ENCODE measurements at regions not wholly inside any gene's neighbourhood (a gene's known extent, or its start where the extent isn't known, plus 50 kb on each side); places are given as distances from the start of the nearest gene placed in this dataset.

GRCh38 chrX:76921176-76921575 lies 493.7 kb downstream of the MAGEE1 start:
- peaks cover 5% of the 10 kb centered on the region for H3K36me3 Mint-ChIP-seq
- DNase-seq (ENCODE audit: low spot score) (no peak), ATAC-seq (no peak)
- POLR2A ChIA-PET, result no interaction called here
- CTCF ChIA-PET, result no interaction called here
- H3K4me1 Mint-ChIP-seq, result peaks cover 10% of the 10 kb centered on the region
- H3K9me3 Mint-ChIP-seq, result peaks cover 10% of the 10 kb centered on the region
- TF ChIP-seq ZNF671 (CRISPR knock-in tag; IDR thresholded peaks at IDR 0.05) (no peak), ZBTB43 (CRISPR knock-in tag; IDR thresholded peaks at IDR 0.05) (no peak), NR2C2 (CRISPR knock-in tag; IDR thresholded peaks at IDR 0.05) (no peak), CBFB (CRISPR knock-in tag; IDR thresholded peaks at IDR 0.05; ENCODE audit: low read depth) (no peak), MXD4 (CRISPR knock-in tag; IDR thresholded peaks at IDR 0.05; ENCODE audit: borderline replicate concordance) (no peak), PREB (CRISPR knock-in tag; IDR thresholded peaks at IDR 0.05; ENCODE audit: borderline replicate concordance) (no peak), ATF6 (CRISPR knock-in tag; IDR thresholded peaks at IDR 0.05) (no peak), SOX15 (CRISPR knock-in tag; IDR thresholded peaks at IDR 0.05) (no peak), ZNF416 (CRISPR knock-in tag; IDR thresholded peaks at IDR 0.05) (no peak), ZNF396 (CRISPR knock-in tag; IDR thresholded peaks at IDR 0.05; ENCODE audit: borderline replicate concordance) (no peak), OVOL2 (CRISPR knock-in tag; IDR thresholded peaks at IDR 0.05; ENCODE audit: borderline replicate concordance) (no peak), PRRX2 (CRISPR knock-in tag; IDR thresholded peaks at IDR 0.05) (no peak), CDX4 (CRISPR knock-in tag; IDR thresholded peaks at IDR 0.05; ENCODE audit: borderline replicate concordance) (no peak), KAT7 (CRISPR knock-in tag; IDR thresholded peaks at IDR 0.05; ENCODE audit: borderline replicate concordance) (no peak), GTF2I (CRISPR knock-in tag; conservative IDR thresholded peaks at IDR 0.05) (no peak), HMGA2 (CRISPR knock-in tag; IDR thresholded peaks at IDR 0.05) (no peak), PRDM15 (CRISPR knock-in tag; IDR thresholded peaks at IDR 0.05) (no peak), ZNF121 (CRISPR knock-in tag; IDR thresholded peaks at IDR 0.05) (no peak)
- H3K27ac Mint-ChIP-seq, result no peak overlapping the region
- H3K27me3 Mint-ChIP-seq (ENCODE audit: low read depth), result no peaks in the 10 kb centered on the region
- no peak overlapping the region for H3K4me3 Mint-ChIP-seq

GRCh38 chrX:76922100-76922499 lies 494.6 kb downstream of the MAGEE1 start:
- no peak overlapping the region for H3K27ac Mint-ChIP-seq
- H3K36me3 Mint-ChIP-seq, result peaks cover 8% of the 10 kb centered on the region
- ATAC-seq (no peak), DNase-seq (ENCODE audit: low spot score) (no peak)
- peaks cover 17% of the 10 kb centered on the region for H3K9me3 Mint-ChIP-seq
- ChIA-PET POLR2A (no interaction called here), CTCF (no interaction called here)
- no peaks in the 10 kb centered on the region for H3K27me3 Mint-ChIP-seq (ENCODE audit: low read depth)
- no peak overlapping the region for H3K4me3 Mint-ChIP-seq
- H3K4me1 Mint-ChIP-seq, result peaks cover 10% of the 10 kb centered on the region
- TF ChIP-seq KAT7 (CRISPR knock-in tag; IDR thresholded peaks at IDR 0.05; ENCODE audit: borderline replicate concordance), result no peak
- no peak for TF ChIP-seq GRHL2 (CRISPR knock-in tag; IDR thresholded peaks at IDR 0.05; ENCODE audit: insufficient replicate concordance, severe bottlenecking)
- no peak for TF ChIP-seq NR3C1 (CRISPR knock-in tag; conservative IDR thresholded peaks at IDR 0.05; ENCODE audit: low read depth)
- no peak for TF ChIP-seq CDX4 (CRISPR knock-in tag; IDR thresholded peaks at IDR 0.05; ENCODE audit: borderline replicate concordance)
- no peak for TF ChIP-seq ZNF396 (CRISPR knock-in tag; IDR thresholded peaks at IDR 0.05; ENCODE audit: borderline replicate concordance)
- TF ChIP-seq NR2C2 (CRISPR knock-in tag; IDR thresholded peaks at IDR 0.05), result no peak
- no peak for TF ChIP-seq ATF2 (CRISPR knock-in tag; IDR thresholded peaks at IDR 0.05; ENCODE audit: borderline replicate concordance, low read depth)
- no peak for TF ChIP-seq ZNF138 (CRISPR knock-in tag; conservative IDR thresholded peaks at IDR 0.05)
- no peak for TF ChIP-seq FOXP1 (CRISPR knock-in tag; IDR thresholded peaks at IDR 0.05; ENCODE audit: borderline replicate concordance)
- TF ChIP-seq ATF6 (CRISPR knock-in tag; IDR thresholded peaks at IDR 0.05), result no peak

All from WTC11 (cell line).